ENCODE measurements at regions not wholly inside any gene's neighbourhood (a gene's known extent, or its start where the extent isn't known, plus 50 kb on each side); places are given as distances from the start of the nearest gene placed in this dataset.

DNA sequence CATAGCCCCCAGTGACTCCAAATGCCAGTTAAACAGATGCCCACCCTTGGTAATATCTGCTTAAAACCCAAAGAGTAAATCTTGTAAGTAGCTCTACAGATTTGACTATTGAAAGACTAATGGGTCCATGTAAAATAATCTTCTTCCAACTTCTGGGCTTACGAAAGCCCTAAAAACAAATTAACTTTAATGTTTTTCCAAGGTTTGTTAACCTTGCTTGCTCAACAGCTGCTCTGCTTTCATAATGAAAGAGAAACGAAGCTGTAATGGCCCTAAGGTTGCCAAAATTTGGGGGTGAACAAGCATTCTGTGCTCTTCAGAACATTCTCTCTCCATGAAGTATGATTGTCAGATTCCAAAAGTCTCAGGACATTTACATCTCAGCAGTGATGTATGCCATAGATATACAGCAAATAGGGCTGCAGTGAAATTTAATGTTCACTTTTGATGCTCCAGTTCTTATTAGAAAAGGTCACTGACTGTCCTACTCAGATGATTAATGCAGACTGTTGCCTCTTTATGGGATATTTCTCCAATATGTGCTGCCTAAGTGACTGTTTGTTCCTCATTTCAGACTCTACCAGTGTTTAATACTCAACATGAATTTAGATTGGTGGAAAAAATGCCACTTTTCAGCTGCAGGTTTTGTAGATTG lies 436.3 kb upstream of the CHST9 start:
- CTCF ChIA-PET, result no interaction called here
- H3K36me3 Mint-ChIP-seq (ENCODE audit: insufficient read depth, unreplicated experiment), result no peaks in the 10 kb centered on the region
- no peak for DNase-seq
- H3K27ac Mint-ChIP-seq (ENCODE audit: unreplicated experiment), result no peak overlapping the region
- BruUV-seq (replicated peaks), result no TSS peak
- H3K4me1 Mint-ChIP-seq (ENCODE audit: low read depth, unreplicated experiment), result peaks cover 15% of the 10 kb centered on the region
- no peaks in the 10 kb centered on the region for H3K27me3 Mint-ChIP-seq (ENCODE audit: unreplicated experiment)
- TF ChIP-seq, protein P1, sequence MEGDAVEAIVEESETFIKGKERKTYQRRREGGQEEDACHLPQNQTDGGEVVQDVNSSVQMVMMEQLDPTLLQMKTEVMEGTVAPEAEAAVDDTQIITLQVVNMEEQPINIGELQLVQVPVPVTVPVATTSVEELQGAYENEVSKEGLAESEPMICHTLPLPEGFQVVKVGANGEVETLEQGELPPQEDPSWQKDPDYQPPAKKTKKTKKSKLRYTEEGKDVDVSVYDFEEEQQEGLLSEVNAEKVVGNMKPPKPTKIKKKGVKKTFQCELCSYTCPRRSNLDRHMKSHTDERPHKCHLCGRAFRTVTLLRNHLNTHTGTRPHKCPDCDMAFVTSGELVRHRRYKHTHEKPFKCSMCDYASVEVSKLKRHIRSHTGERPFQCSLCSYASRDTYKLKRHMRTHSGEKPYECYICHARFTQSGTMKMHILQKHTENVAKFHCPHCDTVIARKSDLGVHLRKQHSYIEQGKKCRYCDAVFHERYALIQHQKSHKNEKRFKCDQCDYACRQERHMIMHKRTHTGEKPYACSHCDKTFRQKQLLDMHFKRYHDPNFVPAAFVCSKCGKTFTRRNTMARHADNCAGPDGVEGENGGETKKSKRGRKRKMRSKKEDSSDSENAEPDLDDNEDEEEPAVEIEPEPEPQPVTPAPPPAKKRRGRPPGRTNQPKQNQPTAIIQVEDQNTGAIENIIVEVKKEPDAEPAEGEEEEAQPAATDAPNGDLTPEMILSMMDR (IDR thresholded peaks at IDR 0.05; ENCODE audit: unreplicated experiment), result no peak
- no peaks in the 10 kb centered on the region for H3K9me3 Mint-ChIP-seq (ENCODE audit: low read depth, unreplicated experiment)
- H3K4me3 Mint-ChIP-seq (ENCODE audit: low read depth, unreplicated experiment), result no peak overlapping the region
- intact Hi-C loops (cut with micrococcal nuclease; ENCODE audit: unreplicated experiment), result no loop called here

DNA sequence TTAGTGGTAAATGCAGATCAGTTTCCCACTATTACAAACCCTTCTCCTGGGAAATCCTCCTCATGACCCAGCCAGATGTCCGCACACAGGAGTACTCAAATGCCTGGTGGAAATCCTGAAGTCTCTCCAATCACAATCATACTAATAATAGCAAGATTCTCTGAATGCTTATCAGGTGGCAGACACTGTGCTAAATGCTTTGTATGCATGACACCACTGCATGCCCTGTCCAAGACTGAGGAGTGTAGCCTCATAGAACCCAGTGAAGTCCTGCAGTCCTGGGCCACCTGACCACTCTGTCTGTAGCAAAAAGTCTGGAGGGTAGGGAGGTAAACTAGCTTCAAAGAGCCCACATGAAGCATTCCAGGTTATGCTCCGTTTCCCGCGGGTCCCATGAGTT lies 434.8 kb upstream of the CHST9 start:
- H3K4me3 Mint-ChIP-seq (ENCODE audit: low read depth, unreplicated experiment), result no peak overlapping the region
- no peaks in the 10 kb centered on the region for H3K36me3 Mint-ChIP-seq (ENCODE audit: insufficient read depth, unreplicated experiment)
- TF ChIP-seq, protein P1 (IDR thresholded peaks at IDR 0.05; ENCODE audit: unreplicated experiment), result no peak
- intact Hi-C loops (cut with micrococcal nuclease; ENCODE audit: unreplicated experiment), result loop anchor here (2.0 kb wide), 1 partner anchor 37 kb away; no protein-coding TSS in a partner anchor
- H3K4me1 Mint-ChIP-seq (ENCODE audit: low read depth, unreplicated experiment), result peaks cover 15% of the 10 kb centered on the region
- H3K27me3 Mint-ChIP-seq (ENCODE audit: unreplicated experiment), result no peaks in the 10 kb centered on the region
- H3K9me3 Mint-ChIP-seq (ENCODE audit: low read depth, unreplicated experiment), result no peaks in the 10 kb centered on the region
- H3K27ac Mint-ChIP-seq (ENCODE audit: unreplicated experiment), result peak overlapping the region; percentile 38
- no peak for DNase-seq
- no TSS peak for BruUV-seq (replicated peaks)
- CTCF ChIA-PET, result interaction anchor here (1.2 to 1.7 kb wide), 4 partner anchors 11 to 130 kb away, joined by 4 to 8 read pairs (median 5); no protein-coding TSS in a partner anchor

DNA sequence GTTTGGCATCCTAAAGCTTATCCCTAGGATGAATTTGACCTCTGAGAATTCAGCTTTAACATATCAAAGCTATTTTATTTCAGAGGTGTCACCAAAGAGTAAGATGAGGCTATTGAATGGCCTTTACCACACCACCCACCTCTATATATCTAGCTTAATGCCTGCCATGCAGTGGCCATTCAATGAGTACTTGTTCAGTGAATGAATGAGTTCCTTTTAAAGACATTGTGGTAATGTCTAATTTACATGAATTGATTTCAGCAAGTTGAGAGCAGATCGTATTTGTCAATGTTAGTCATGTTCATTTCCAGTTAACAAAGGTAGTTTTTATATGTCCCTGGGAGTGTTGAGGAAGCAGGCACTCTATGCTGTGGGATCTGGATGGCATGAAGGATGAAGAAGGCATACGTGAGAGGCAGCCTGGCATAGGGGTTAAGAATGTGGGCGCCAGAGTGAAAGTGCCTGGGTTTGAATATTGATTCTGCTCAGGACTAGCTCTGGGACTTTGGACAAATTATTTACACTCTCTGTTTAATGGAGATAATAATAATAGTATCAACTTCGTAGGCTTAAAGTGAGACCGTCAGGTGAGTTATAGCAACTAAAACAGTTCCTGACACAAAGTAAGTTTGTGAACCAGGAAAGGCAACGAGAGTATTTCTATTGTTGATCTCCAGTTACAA lies 434.1 kb upstream of the CHST9 start:
- Mint-ChIP-seq H3K27ac (ENCODE audit: unreplicated experiment) (peak overlapping the region; percentile 38), H3K4me3 (ENCODE audit: low read depth, unreplicated experiment) (peak overlapping the region; percentile 11), H3K36me3 (ENCODE audit: insufficient read depth, unreplicated experiment) (no peaks in the 10 kb centered on the region), H3K27me3 (ENCODE audit: unreplicated experiment) (no peaks in the 10 kb centered on the region), H3K4me1 (ENCODE audit: low read depth, unreplicated experiment) (peaks cover 15% of the 10 kb centered on the region), H3K9me3 (ENCODE audit: low read depth, unreplicated experiment) (no peaks in the 10 kb centered on the region)
- CTCF ChIA-PET, result interaction anchor here (1.2 to 1.7 kb wide), 4 partner anchors 11 to 131 kb away, joined by 4 to 8 read pairs (median 5); no protein-coding TSS in a partner anchor
- intact Hi-C loops (cut with micrococcal nuclease; ENCODE audit: unreplicated experiment), result loop anchor here (2.0 kb wide), 1 partner anchor 38 kb away; no protein-coding TSS in a partner anchor
- peak; percentile 50 for DNase-seq
- TF ChIP-seq, protein P1 (IDR thresholded peaks at IDR 0.05; ENCODE audit: unreplicated experiment), result no peak
- no TSS peak for BruUV-seq (replicated peaks)

DNA sequence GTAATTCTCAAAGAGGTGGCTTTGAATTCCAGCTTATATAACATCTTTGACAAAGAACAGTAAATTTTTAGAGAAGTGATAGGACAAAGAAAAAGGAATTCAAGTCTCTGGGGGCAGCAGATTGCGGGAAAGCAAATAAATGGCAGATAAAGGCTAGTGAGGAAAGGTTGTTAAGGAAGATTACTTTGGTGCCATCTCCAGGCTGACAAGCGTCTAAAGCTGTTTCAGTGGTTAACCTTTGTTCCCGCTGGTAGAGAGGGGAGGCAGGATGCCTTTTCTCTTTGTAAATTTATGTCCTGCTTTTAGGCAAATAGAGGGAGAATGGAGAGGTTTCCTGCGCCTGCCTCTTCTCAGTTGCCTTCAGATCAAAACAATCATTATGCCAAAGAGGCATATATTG lies 431.2 kb upstream of the CHST9 start:
- Mint-ChIP-seq H3K9me3 (ENCODE audit: low read depth, unreplicated experiment) (no peaks in the 10 kb centered on the region), H3K27me3 (ENCODE audit: unreplicated experiment) (no peaks in the 10 kb centered on the region), H3K4me1 (ENCODE audit: low read depth, unreplicated experiment) (peaks cover 15% of the 10 kb centered on the region), H3K27ac (ENCODE audit: unreplicated experiment) (no peak overlapping the region), H3K4me3 (ENCODE audit: low read depth, unreplicated experiment) (no peak overlapping the region), H3K36me3 (ENCODE audit: insufficient read depth, unreplicated experiment) (no peaks in the 10 kb centered on the region)
- CTCF ChIA-PET, result no interaction called here
- no TSS peak for BruUV-seq (replicated peaks)
- intact Hi-C loops (cut with micrococcal nuclease; ENCODE audit: unreplicated experiment), result no loop called here
- no peak for DNase-seq
- TF ChIP-seq, protein P1 (IDR thresholded peaks at IDR 0.05; ENCODE audit: unreplicated experiment), result no peak

All from Calu3 (cell line).